Duodenal mucosa (tissue), 2 donors: ENCODE measurements at regions not wholly inside any gene's neighbourhood (a gene's known extent, or its start where the extent isn't known, plus 50 kb on each side); places are given as distances from the start of the nearest gene placed in this dataset.

ENCODE experiments used
- H3K27ac ChIP-seq: one replicate; pipeline ENCODE4 v1.7.0; 2013; ENCODE audit warnings: low read depth, low read length
- H3K27me3 ChIP-seq, 2 donors: one replicate each; pipeline ENCODE4 v1.7.0; 2013; ENCODE audit warnings: low read length in 2 of 2, control low read depth in 1 of 2; ENCODE audit not compliant: insufficient read depth in 2 of 2, control insufficient read depth in 1 of 2
- H3K36me3 ChIP-seq, 2 donors: one replicate each; pipeline ENCODE4 v1.7.0; 2013; ENCODE audit warnings: low read length in 2 of 2, control low read depth in 1 of 2; ENCODE audit not compliant: insufficient read depth in 2 of 2, control insufficient read depth in 1 of 2
- H3K4me1 ChIP-seq, 2 donors: one replicate each; pipeline ENCODE4 v1.7.0; 2013; ENCODE audit warnings: low read length in 2 of 2, control low read depth in 1 of 2; ENCODE audit not compliant: insufficient read depth in 2 of 2, control insufficient read depth in 1 of 2
- H3K4me3 ChIP-seq, 2 donors: one replicate each; pipeline ENCODE4 v1.7.0; 2013; ENCODE audit warnings: low read length in 2 of 2, low read depth in 1 of 2
- H3K9ac ChIP-seq, 2 donors: one replicate each; pipeline ENCODE4 v1.7.0; 2013; ENCODE audit warnings: low read length in 2 of 2, low read depth in 1 of 2
- H3K9me3 ChIP-seq, 2 donors: one replicate each; pipeline ENCODE4 v1.7.0; 2013; ENCODE audit warnings: low read length in 2 of 2, control low read depth in 1 of 2; ENCODE audit not compliant: control insufficient read depth in 1 of 2

DNA sequence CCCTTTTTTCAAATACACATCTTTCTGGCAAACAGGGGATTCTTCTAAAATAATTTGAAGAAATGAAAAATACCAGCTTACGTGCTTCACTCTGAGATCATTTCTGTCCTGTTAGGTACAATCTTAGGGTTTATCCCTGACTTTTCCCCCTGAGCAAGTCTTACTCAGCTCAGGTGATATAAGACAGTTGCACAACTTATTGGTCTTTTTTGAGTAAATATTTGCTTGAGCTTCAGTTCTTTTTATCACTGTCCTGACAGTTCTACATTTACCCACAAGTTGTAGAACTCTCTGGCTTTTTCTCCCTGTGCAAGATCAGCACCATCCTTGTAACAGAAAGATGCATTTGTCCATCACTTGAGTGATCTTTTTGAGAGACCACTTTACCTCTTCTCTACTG lies 84.9 kb downstream of the MID1IP1 start:
- Histone ChIP-seq H3K9ac (no peak overlapping the region), H3K27me3 (no peaks in the 10 kb centered on the region), H3K4me1 (peaks cover 4% of the 10 kb centered on the region in 2 donors), H3K9me3 (no peaks in the 10 kb centered on the region), H3K27ac (no peak overlapping the region), H3K36me3 (no peaks in the 10 kb centered on the region), H3K4me3 (no peak overlapping the region)

DNA sequence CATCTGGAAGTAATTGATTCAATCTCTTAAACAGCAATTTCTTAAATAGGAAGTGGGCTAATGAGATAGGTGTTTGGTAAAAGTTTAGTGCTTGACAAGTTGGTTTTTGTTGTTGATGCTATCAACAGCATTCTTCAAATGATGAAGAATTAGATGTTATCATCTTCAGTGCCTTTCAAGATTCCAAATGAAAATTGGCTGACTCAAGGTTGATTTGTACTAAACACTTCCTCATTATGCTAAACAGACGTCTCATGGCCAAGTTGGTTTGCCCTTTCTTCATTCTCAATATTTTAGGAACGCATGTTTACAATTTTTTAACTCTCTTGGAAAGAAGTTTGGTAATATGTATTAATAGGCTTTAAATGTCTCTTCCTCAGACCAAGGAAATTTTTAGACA lies 86.0 kb downstream of the MID1IP1 start:
- H3K9ac ChIP-seq: no peak overlapping the region
- no peaks in the 10 kb centered on the region for H3K9me3 ChIP-seq
- H3K4me1 ChIP-seq: peaks cover 4% of the 10 kb centered on the region in 2 donors
- H3K27ac ChIP-seq: no peak overlapping the region
- H3K27me3 ChIP-seq: no peaks in the 10 kb centered on the region
- no peak overlapping the region for H3K4me3 ChIP-seq
- H3K36me3 ChIP-seq: no peaks in the 10 kb centered on the region

DNA sequence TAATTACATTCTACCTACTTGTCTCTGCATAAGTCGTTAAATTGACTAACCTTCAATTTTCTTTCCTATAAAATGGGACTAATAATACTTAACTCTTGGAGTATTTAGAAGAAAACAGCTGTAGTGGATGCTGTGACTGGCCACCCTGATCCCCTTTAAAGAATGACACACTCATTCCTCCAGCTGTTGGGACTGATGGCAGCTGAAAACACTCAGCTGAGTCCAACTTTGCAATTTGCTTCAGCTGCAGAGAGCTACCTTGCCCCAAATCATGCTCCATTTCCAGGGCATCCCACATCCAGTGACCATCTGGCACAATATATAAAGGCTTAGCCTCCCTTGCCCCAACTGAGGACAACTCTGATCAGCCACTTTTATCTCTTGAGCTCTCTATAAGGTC lies 89.1 kb downstream of the MID1IP1 start:
- Histone ChIP-seq H3K27me3 (no peaks in the 10 kb centered on the region), H3K36me3 (no peaks in the 10 kb centered on the region), H3K4me1 (peaks cover 4% of the 10 kb centered on the region in 2 donors), H3K27ac (no peak overlapping the region), H3K9me3 (no peaks in the 10 kb centered on the region), H3K9ac (no peak overlapping the region), H3K4me3 (no peak overlapping the region)

DNA sequence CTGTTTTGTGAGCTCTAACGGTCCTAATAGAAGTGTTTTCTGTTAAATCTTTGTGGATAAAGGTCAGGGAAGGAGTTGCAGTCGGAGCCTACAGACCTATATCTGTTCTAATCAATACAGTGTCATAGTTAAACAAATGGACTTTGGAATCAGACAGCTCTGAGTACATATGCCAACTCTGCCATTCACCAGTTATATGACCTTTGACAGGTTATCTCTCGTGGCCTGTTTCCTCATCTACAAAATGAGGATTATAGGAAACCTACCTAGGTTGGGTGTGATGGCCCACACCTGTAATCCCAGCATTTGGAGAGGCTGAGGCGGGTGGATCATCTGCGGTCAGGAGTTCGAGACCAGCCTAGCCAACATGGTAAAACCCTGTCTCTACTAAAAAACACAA lies 89.7 kb downstream of the MID1IP1 start:
- H3K27ac ChIP-seq: no peak overlapping the region

DNA sequence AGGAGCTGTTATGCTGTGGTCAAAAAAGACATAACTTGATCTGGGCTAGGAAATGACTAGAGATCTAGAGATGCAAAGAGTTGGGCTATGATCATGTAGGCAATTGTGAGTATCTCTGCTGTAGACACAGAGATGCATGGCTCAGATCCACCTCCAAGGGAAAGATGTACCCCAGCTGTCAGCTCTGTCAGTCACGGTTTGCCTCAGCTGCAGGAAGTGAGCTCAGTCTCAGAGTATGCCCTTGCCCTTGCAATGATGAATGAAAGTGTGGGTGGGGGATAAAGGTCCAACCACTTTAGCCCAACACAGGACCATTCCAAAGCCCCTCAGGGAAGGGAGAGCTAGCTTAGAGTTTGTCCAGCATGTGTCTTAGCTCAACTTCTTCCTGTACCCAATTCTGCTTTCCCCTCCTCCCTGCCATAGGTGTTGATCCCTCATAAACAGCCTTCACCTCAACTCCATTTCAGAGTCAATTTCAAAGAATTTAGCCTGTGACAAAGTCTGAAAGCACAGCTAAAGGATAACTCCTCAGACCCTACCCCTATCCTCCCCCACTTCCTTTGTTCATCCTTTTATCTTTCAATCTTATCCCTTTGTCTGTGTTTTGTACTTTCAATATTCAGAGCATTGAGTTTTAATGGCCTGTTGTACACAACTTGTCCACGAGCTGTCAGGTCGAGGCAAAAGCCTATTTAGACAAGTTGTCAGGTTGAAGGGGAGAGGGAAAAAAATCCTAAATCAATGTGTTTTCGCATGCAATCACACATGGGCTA lies 90.6 kb downstream of the MID1IP1 start:
- H3K36me3 ChIP-seq: no peaks in the 10 kb centered on the region
- no peaks in the 10 kb centered on the region for H3K9me3 ChIP-seq
- no peak overlapping the region for H3K9ac ChIP-seq
- peaks cover 7 to 17% of the 10 kb centered on the region in 2 donors for H3K4me1 ChIP-seq
- H3K27ac ChIP-seq: no peak overlapping the region
- no peak overlapping the region for H3K4me3 ChIP-seq
- H3K27me3 ChIP-seq: no peaks in the 10 kb centered on the region

More for the DNA sequence above, 89.7 kb downstream of the MID1IP1 start:
- Histone ChIP-seq H3K4me3 (no peak overlapping the region), H3K36me3 (no peaks in the 10 kb centered on the region), H3K27me3 (no peaks in the 10 kb centered on the region), H3K9ac (no peak overlapping the region), H3K9me3 (no peaks in the 10 kb centered on the region), H3K4me1 (peaks cover 6 to 10% of the 10 kb centered on the region in 2 donors)

DNA sequence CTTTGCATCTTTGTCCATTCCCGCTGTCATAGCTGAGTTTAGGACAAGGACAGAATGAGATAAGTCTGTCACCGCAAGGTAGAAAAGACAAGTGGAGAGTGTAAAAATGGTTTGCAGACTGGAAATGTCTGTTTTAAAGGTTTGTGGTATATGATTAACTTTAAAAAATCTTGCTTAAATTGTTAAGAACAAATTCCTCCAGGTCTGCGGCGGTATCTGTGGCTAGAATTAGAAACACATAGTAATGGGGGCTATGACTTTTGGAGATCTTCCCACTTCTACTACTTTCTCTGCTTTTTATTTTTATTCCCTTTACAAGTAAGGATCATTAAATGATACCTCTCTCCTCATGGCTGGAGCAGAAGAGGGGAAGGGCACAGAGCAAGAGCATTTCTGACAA lies 92.2 kb downstream of the MID1IP1 start:
- Histone ChIP-seq H3K27ac (no peak overlapping the region), H3K9me3 (no peaks in the 10 kb centered on the region), H3K27me3 (no peaks in the 10 kb centered on the region), H3K36me3 (no peaks in the 10 kb centered on the region), H3K9ac (no peak overlapping the region), H3K4me1 (peaks cover 7 to 17% of the 10 kb centered on the region in 2 donors), H3K4me3 (no peak overlapping the region)

DNA sequence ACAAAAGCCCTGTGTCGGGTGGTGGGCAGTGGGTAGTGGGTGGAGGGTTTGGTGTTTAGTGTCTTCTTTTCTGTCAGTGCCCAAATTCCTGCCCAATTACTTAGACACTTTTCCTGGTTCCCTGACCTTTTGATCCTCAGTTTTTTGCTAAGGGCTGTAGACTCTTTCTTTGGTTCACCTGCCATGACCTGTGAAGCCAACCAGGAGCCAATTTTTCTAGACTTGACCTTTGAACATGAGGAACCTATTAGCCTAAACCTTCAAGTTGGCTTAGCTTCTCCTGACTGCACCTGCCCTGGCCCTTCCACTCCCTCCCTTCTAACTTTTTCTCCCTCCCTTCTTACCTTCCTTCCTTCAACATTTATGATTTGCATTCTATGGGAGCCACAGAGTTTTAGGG lies 94.5 kb downstream of the MID1IP1 start:
- H3K4me3 ChIP-seq: no peak overlapping the region
- H3K9ac ChIP-seq: no peak overlapping the region
- H3K27ac ChIP-seq: no peak overlapping the region
- H3K9me3 ChIP-seq: no peaks in the 10 kb centered on the region
- H3K36me3 ChIP-seq: no peaks in the 10 kb centered on the region
- H3K4me1 ChIP-seq: peaks cover 3 to 12% of the 10 kb centered on the region in 2 donors
- H3K27me3 ChIP-seq: no peaks in the 10 kb centered on the region

DNA sequence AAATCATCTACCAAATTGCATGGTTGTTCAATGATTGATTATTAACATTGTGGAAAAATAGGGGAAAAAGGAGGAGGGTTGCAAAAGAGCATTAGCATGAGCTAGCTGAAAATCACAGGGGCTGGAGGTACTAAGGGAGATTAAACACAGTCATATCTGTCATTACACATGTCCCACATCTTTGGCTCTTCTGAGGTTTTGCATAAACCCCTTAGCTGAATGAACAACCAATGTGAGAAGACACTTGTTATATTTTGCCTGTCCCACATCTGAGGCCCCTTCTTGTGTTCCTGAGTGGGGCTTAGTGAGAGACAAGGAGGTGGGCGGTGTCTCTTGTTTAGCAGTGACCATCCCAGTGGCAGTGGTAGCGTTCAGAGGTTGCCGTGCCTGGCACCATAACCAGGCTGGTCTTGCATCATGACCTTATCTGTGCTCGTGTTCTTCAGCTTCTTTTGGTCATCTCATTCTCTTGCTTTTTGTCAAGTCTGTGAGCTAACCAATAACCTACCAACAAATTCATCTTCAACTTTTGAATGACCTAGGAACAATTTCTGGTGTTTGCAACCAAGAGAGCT lies 95.6 kb downstream of the MID1IP1 start:
- H3K36me3 ChIP-seq: no peaks in the 10 kb centered on the region
- no peak overlapping the region for H3K27ac ChIP-seq
- no peaks in the 10 kb centered on the region for H3K9me3 ChIP-seq
- H3K4me1 ChIP-seq: peaks cover 3 to 12% of the 10 kb centered on the region in 2 donors
- no peak overlapping the region for H3K4me3 ChIP-seq
- no peaks in the 10 kb centered on the region for H3K27me3 ChIP-seq
- H3K9ac ChIP-seq: no peak overlapping the region

DNA sequence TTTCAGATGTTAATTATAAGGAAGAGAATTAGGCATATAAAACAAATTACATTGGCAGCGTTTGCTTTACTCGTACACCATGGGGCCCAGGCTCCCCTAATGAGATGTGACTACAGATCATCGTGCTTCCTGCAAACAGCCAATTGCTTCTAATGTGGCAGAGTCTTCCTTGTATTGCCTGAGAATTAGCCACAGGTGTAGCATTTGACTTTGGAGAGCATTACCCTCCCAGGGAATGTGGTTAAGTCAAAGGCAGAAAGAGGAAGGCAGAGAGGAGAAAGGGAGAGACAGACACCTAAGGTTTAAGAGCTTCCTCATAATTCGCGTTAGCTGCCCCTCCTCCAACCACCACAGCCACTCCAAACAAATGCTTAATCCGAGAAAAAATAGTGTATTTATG lies 97.0 kb downstream of the MID1IP1 start:
- Histone ChIP-seq H3K36me3 (no peaks in the 10 kb centered on the region), H3K9me3 (no peaks in the 10 kb centered on the region), H3K4me1 (peaks cover 3 to 12% of the 10 kb centered on the region in 2 donors), H3K27me3 (no peaks in the 10 kb centered on the region), H3K27ac (no peak overlapping the region), H3K4me3 (no peak overlapping the region), H3K9ac (no peak overlapping the region)

DNA sequence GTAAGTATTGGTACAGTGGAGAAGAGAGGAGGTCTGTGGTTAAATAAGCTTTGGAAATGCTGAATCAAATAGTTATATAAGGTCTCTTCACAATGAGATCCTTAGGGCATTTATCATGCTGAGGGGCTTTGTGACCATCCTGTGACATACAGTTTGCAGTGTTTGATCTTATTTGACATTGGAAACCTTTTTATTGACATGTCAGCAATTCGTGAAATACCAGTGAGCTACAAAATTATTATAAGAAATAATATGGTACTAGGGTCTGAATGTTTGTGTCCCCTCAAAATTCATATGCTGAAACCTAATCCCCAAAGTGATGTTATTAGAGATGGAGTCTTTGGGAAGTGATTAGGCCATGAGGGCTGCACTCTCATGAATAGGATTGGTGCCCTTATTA lies 98.4 kb downstream of the MID1IP1 start:
- Histone ChIP-seq H3K27me3 (no peaks in the 10 kb centered on the region), H3K9ac (no peak overlapping the region), H3K4me1 (peaks cover 3 to 12% of the 10 kb centered on the region in 2 donors), H3K27ac (no peak overlapping the region), H3K36me3 (no peaks in the 10 kb centered on the region), H3K9me3 (no peaks in the 10 kb centered on the region), H3K4me3 (no peak overlapping the region)
